Neural progenitor cell (in vitro differentiated cells): ENCODE measurements at regions not wholly inside any gene's neighbourhood (a gene's known extent, or its start where the extent isn't known, plus 50 kb on each side); places are given as distances from the start of the nearest gene placed in this dataset.

Experiments
- DNase-seq: peaks from one replicate; pipeline ENCODE4 v3.0.0-alpha.2; 2016; ENCODE audit warnings: low spot score
- H2AFZ ChIP-seq: fragments of 200-600 bp; sonication (generic); replicated peaks from 2 replicates; pipeline ENCODE4 v1.6.1; 2016; ENCODE audit warnings: antibody characterized with exemption
- H3F3A ChIP-seq: fragments of 200-600 bp; sonication (generic); 2 replicates; pipeline ENCODE4 v1.6.1; 2016; ENCODE audit warnings: antibody characterized with exemption, low read depth
- H3K27ac ChIP-seq: fragments of 200-600 bp; sonication (generic); 2 replicates; pipeline ENCODE4 v1.5.1; 2016; ENCODE audit warnings: mild to moderate bottlenecking
- H3K27me3 ChIP-seq: fragments of 200-600 bp; sonication (generic); 2 replicates; pipeline ENCODE4 v1.6.1; 2016; ENCODE audit warnings: mild to moderate bottlenecking, moderate library complexity
- H3K36me3 ChIP-seq: fragments of 200-600 bp; sonication (generic); 2 replicates; pipeline ENCODE4 v1.5.1; 2016
- H3K4me1 ChIP-seq: fragments of 200-600 bp; sonication (generic); 2 replicates; pipeline ENCODE4 v1.6.1; 2016; ENCODE audit warnings: mixed run types
- H3K4me2 ChIP-seq: fragments of 200-600 bp; sonication (generic); 2 replicates; pipeline ENCODE4 v1.6.1; 2016
- H3K4me3 ChIP-seq: fragments of 200-600 bp; sonication (generic); 2 replicates; pipeline ENCODE4 v1.5.1; 2016
- H3K79me2 ChIP-seq: fragments of 200-600 bp; sonication (generic); 2 replicates; pipeline ENCODE4 v1.6.1; 2016; ENCODE audit warnings: low read depth
- H3K9ac ChIP-seq: fragments of 200-600 bp; sonication (generic); 2 replicates; pipeline ENCODE4 v1.6.1; 2016
- H3K9me3 ChIP-seq: fragments of 200-600 bp; sonication (generic); 2 replicates; pipeline ENCODE4 v1.5.1; 2016; ENCODE audit warnings: low read depth
- H4K20me1 ChIP-seq: fragments of 200-600 bp; sonication (generic); 2 replicates; pipeline ENCODE4 v1.6.1; 2016; ENCODE audit warnings: low read depth
- H3K27ac Mint-ChIP-seq: 3 replicates; pipeline ENCODE4 v1.8.0; 2021; ENCODE audit warnings: mixed read lengths
- H3K27me3 Mint-ChIP-seq: 2 replicates; pipeline ENCODE4 v1.8.0; 2022; ENCODE audit warnings: low read depth, mild to moderate bottlenecking, inconsistent platforms, moderate library complexity, mixed read lengths; ENCODE audit not compliant: insufficient read depth
- H3K36me3 Mint-ChIP-seq: 3 replicates; pipeline ENCODE4 v1.8.0; 2021; ENCODE audit warnings: mixed read lengths
- H3K4me1 Mint-ChIP-seq: 3 replicates; pipeline ENCODE4 v1.8.0; 2021; ENCODE audit warnings: mixed read lengths
- H3K4me3 Mint-ChIP-seq: 3 replicates; pipeline ENCODE4 v1.8.0; 2021; ENCODE audit warnings: mild to moderate bottlenecking, moderate library complexity, mixed read lengths
- H3K9me3 Mint-ChIP-seq: 3 replicates; pipeline ENCODE4 v1.8.0; 2020; ENCODE audit warnings: mixed read lengths
- CTCF ChIP-seq: fragments of 200-600 bp; sonication (generic); IDR thresholded peaks from 2 replicates; pipeline ENCODE4 v1.5.1; 2017; ENCODE audit warnings: antibody characterized with exemption, mild to moderate bottlenecking
- EZH2 ChIP-seq: fragments of 200-600 bp; sonication (generic); IDR thresholded peaks from 2 replicates; pipeline ENCODE4 v1.6.1; 2017; ENCODE audit warnings: antibody characterized with exemption, mild to moderate bottlenecking, moderate library complexity
- EZH2phosphoT487 ChIP-seq: fragments of 200-600 bp; sonication (generic); IDR thresholded peaks from 2 replicates; pipeline ENCODE4 v1.6.1; 2017; ENCODE audit warnings: antibody characterized with exemption

DNA sequence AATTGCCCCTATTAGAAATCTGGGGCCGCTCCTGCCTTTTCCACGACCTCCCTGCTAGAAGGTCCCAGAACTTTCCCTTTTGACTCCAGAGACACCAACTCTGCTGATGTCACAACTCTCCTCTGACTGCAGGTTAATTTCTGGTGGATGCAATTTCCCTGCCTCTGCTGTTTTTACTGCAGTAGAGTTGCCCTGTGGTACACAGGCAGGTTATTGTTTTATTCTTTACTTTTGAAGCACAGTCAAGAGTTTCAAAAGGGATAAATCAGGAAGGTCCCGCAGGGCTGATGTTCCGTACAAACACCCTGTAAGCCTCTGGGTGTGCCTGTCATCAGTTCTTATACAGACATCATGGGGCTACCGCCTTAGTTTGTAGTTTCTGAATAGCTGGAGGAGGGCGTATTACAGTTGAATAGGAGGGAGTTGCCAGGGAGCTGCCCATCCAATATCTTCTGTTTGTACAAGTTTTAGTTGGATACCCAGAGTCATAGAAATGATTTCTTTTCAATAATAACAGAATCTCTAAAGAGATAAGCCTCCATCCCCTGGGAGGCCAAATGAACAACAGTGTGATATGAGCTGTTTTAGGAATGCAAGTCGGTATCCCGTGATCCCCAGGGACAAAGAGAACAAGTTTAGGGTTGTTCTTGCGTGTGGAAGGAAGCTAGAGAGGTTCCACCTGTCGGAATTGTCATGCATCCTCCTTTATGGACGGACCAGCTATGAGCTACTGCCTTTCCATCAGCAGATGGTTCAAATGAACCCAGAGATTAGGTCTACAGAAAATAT, 108.4 kb upstream of the COPS8 start:
- no peaks in the 10 kb centered on the region for H3K36me3 Mint-ChIP-seq
- no peak overlapping the region for H3K4me3 ChIP-seq
- no peak overlapping the region for H3K27ac ChIP-seq
- no peak overlapping the region for H3K9ac ChIP-seq
- no peaks in the 10 kb centered on the region for H3K79me2 ChIP-seq
- H2AFZ ChIP-seq, result no peak overlapping the region
- H3F3A ChIP-seq, result no peaks in the 10 kb centered on the region
- peaks cover 40% of the 10 kb centered on the region for H3K4me1 Mint-ChIP-seq
- H3K4me2 ChIP-seq, result no peak overlapping the region
- no peak overlapping the region for H3K4me3 Mint-ChIP-seq
- no peaks in the 10 kb centered on the region for H4K20me1 ChIP-seq
- DNase-seq, result no peak
- TF ChIP-seq EZH2phosphoT487, result no peak
- TF ChIP-seq CTCF, result no peak
- no peak for TF ChIP-seq EZH2
- H3K36me3 ChIP-seq, result no peaks in the 10 kb centered on the region
- H3K27me3 ChIP-seq, result no peaks in the 10 kb centered on the region
- peak overlapping the region; percentile 26 for H3K27ac Mint-ChIP-seq
- H3K9me3 Mint-ChIP-seq, result peaks cover 5% of the 10 kb centered on the region
- peaks cover 10% of the 10 kb centered on the region for H3K4me1 ChIP-seq
- H3K27me3 Mint-ChIP-seq, result peaks cover 16% of the 10 kb centered on the region
- no peaks in the 10 kb centered on the region for H3K9me3 ChIP-seq

DNA sequence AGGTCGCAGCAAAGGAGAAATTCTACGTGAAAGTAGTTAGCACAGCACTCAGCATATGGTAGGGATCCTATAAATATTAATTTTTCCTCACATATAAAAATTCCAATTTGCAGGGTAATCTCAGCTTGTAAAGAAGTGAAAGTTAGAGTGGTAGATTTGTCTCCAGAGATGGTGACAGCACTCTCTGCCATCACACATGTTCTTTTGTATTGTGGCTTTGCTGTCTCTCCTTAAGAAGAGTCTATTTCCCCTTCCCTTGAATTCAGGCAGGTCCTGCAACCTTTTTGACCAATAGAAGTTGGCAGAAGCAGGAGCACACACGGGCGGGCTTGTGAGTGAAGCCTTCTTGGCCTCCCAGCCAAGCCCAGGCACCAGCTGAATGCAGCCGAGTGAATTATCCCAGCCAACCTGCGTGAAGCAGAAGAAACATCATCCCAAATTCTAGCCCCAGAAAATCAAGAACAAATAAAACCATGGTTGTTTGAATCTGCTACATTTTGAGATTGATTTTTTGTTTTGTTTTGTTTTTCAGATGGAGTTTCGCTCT, 107.8 kb upstream of the COPS8 start:
- Mint-ChIP-seq H3K36me3 (no peaks in the 10 kb centered on the region), H3K9me3 (peaks cover 5% of the 10 kb centered on the region), H3K27ac (no peak overlapping the region), H3K4me1 (peaks cover 34% of the 10 kb centered on the region), H3K4me3 (no peak overlapping the region), H3K27me3 (peaks cover 16% of the 10 kb centered on the region)
- Histone ChIP-seq H3K27ac (no peak overlapping the region), H3K4me1 (peaks cover 5% of the 10 kb centered on the region), H3K36me3 (no peaks in the 10 kb centered on the region), H3K4me3 (no peak overlapping the region), H3K9ac (no peak overlapping the region), H3K27me3 (no peaks in the 10 kb centered on the region), H2AFZ (no peak overlapping the region), H4K20me1 (no peaks in the 10 kb centered on the region), H3F3A (no peaks in the 10 kb centered on the region), H3K79me2 (no peaks in the 10 kb centered on the region), H3K4me2 (no peak overlapping the region), H3K9me3 (no peaks in the 10 kb centered on the region)
- DNase-seq, result no peak
- TF ChIP-seq EZH2phosphoT487 (no peak), EZH2 (no peak), CTCF (no peak)

- Mint-ChIP-seq H3K27me3 (peaks cover 14% of the 10 kb centered on the region), H3K9me3 (peaks cover 8% of the 10 kb centered on the region), H3K4me3 (no peak overlapping the region), H3K4me1 (peaks cover 19% of the 10 kb centered on the region), H3K27ac (no peak overlapping the region), H3K36me3 (no peaks in the 10 kb centered on the region)
- Histone ChIP-seq H3K4me1 (no peaks in the 10 kb centered on the region), H3K4me3 (no peak overlapping the region), H3K4me2 (no peak overlapping the region), H3K79me2 (no peaks in the 10 kb centered on the region), H2AFZ (no peak overlapping the region), H4K20me1 (no peaks in the 10 kb centered on the region), H3K27me3 (no peaks in the 10 kb centered on the region), H3F3A (no peaks in the 10 kb centered on the region), H3K9ac (no peak overlapping the region), H3K27ac (no peak overlapping the region), H3K36me3 (no peaks in the 10 kb centered on the region), H3K9me3 (no peaks in the 10 kb centered on the region)
- no peak for DNase-seq
- no peak for TF ChIP-seq EZH2
- TF ChIP-seq CTCF, result no peak
- no peak for TF ChIP-seq EZH2phosphoT487
These were observed 106.0 kb upstream of the COPS8 start for GRCh38 chr2:236979664-236980063.
